ENCODE measurements at regions not wholly inside any gene's neighbourhood (a gene's known extent, or its start where the extent isn't known, plus 50 kb on each side); places are given as distances from the start of the nearest gene placed in this dataset.

DNA sequence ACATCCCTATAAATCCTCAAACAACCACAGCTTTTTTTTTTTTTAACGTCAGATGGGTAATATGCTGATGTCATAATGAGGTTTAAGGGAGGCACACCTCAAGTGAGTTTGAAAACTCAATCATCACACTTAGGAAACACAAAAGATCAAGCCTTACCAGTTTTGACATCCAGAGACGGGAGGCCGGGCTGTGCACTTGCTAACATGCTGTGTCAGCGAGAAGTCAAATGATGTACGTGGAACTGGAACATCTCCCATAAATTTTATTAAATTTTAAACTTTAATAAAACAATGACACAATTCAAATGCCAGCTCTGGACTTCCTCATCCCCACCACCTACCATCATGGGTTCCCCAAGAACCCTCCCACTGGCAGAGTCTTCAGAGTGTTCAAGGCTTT, 117.6 kb downstream of the C5orf15 start:
- Histone ChIP-seq H4K20me1 (ENCODE audit: insufficient read depth) (no peaks in the 10 kb centered on the region), H3K27me3 (ENCODE audit: insufficient read depth, low read depth, low read length) (no peaks in the 10 kb centered on the region), H3F3A (ENCODE audit: insufficient read depth, low read length, poor library complexity, severe bottlenecking) (no peaks in the 10 kb centered on the region), H3K9ac (ENCODE audit: low read length) (no peak overlapping the region), H2AFZ (ENCODE audit: low read depth, low read length) (no peak overlapping the region), H3K79me2 (replicated peaks; ENCODE audit: insufficient read depth, low read length) (no peaks in the 10 kb centered on the region), H3K9me2 (ENCODE audit: insufficient read depth, low read length) (no peaks in the 10 kb centered on the region), H3K27ac (ENCODE audit: low read length) (no peak overlapping the region), H3K4me3 (ENCODE audit: low read length) (no peak overlapping the region), H3K9me3 (ENCODE audit: low read length) (no peaks in the 10 kb centered on the region), H3K4me2 (ENCODE audit: low read length) (no peak overlapping the region), H3K36me3 (ENCODE audit: insufficient read depth, low read length) (no peaks in the 10 kb centered on the region)
- TF ChIP-seq SMC3 (conservative IDR thresholded peaks at IDR 0.05; ENCODE audit: poor library complexity) (no peak), MXI1 (conservative IDR thresholded peaks at IDR 0.05; ENCODE audit: poor library complexity, severe bottlenecking) (no peak), POLR2AphosphoS5 (IDR thresholded peaks at IDR 0.05) (no peak), EZH2 (IDR thresholded peaks at IDR 0.05; ENCODE audit: borderline replicate concordance, insufficient read depth, low read length, poor library complexity, severe bottlenecking) (no peak), EP300 (conservative IDR thresholded peaks at IDR 0.05; ENCODE audit: poor library complexity, severe bottlenecking) (no peak), TAF1 (IDR thresholded peaks at IDR 0.05; ENCODE audit: low read depth) (no peak), RAD21 (conservative IDR thresholded peaks at IDR 0.05) (no peak)
- TF ChIP-seq, protein P1, sequence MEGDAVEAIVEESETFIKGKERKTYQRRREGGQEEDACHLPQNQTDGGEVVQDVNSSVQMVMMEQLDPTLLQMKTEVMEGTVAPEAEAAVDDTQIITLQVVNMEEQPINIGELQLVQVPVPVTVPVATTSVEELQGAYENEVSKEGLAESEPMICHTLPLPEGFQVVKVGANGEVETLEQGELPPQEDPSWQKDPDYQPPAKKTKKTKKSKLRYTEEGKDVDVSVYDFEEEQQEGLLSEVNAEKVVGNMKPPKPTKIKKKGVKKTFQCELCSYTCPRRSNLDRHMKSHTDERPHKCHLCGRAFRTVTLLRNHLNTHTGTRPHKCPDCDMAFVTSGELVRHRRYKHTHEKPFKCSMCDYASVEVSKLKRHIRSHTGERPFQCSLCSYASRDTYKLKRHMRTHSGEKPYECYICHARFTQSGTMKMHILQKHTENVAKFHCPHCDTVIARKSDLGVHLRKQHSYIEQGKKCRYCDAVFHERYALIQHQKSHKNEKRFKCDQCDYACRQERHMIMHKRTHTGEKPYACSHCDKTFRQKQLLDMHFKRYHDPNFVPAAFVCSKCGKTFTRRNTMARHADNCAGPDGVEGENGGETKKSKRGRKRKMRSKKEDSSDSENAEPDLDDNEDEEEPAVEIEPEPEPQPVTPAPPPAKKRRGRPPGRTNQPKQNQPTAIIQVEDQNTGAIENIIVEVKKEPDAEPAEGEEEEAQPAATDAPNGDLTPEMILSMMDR (IDR thresholded peaks at IDR 0.05; ENCODE audit: poor library complexity, severe bottlenecking) = no peak
- TF ChIP-seq, protein P2, sequence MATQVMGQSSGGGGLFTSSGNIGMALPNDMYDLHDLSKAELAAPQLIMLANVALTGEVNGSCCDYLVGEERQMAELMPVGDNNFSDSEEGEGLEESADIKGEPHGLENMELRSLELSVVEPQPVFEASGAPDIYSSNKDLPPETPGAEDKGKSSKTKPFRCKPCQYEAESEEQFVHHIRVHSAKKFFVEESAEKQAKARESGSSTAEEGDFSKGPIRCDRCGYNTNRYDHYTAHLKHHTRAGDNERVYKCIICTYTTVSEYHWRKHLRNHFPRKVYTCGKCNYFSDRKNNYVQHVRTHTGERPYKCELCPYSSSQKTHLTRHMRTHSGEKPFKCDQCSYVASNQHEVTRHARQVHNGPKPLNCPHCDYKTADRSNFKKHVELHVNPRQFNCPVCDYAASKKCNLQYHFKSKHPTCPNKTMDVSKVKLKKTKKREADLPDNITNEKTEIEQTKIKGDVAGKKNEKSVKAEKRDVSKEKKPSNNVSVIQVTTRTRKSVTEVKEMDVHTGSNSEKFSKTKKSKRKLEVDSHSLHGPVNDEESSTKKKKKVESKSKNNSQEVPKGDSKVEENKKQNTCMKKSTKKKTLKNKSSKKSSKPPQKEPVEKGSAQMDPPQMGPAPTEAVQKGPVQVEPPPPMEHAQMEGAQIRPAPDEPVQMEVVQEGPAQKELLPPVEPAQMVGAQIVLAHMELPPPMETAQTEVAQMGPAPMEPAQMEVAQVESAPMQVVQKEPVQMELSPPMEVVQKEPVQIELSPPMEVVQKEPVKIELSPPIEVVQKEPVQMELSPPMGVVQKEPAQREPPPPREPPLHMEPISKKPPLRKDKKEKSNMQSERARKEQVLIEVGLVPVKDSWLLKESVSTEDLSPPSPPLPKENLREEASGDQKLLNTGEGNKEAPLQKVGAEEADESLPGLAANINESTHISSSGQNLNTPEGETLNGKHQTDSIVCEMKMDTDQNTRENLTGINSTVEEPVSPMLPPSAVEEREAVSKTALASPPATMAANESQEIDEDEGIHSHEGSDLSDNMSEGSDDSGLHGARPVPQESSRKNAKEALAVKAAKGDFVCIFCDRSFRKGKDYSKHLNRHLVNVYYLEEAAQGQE (IDR thresholded peaks at IDR 0.05; ENCODE audit: borderline replicate concordance) = no peak

DNA sequence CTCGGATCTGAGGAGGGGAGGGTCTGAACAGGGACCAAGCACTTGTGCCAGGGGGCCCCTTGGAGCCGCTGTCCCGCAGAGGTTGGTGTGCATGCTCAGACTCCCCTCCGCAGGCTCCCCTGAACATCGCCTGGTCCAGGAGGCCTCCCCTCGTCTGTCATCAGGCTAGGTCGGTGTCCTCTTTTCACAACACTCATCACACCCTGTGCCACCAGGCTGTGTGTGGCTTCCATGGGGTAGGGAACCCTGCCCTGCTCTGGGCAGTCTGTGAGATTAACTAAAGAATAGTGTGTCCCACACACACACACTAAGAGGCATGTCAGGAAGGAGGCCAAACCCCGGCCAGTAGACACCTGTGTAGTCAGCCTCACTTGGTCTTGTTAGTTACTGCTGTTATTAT, 119.3 kb downstream of the C5orf15 start:
- no peaks in the 10 kb centered on the region for H4K20me1 ChIP-seq (ENCODE audit: insufficient read depth)
- no peaks in the 10 kb centered on the region for H3F3A ChIP-seq (ENCODE audit: insufficient read depth, low read length, poor library complexity, severe bottlenecking)
- no peak overlapping the region for H2AFZ ChIP-seq (ENCODE audit: low read depth, low read length)
- no peaks in the 10 kb centered on the region for H3K9me2 ChIP-seq (ENCODE audit: insufficient read depth, low read length)
- no peak overlapping the region for H3K4me3 ChIP-seq (ENCODE audit: low read length)
- H3K9me3 ChIP-seq (ENCODE audit: low read length) = no peaks in the 10 kb centered on the region
- no peak overlapping the region for H3K4me2 ChIP-seq (ENCODE audit: low read length)
- no peak for TF ChIP-seq SMC3 (conservative IDR thresholded peaks at IDR 0.05; ENCODE audit: poor library complexity)
- no peak for TF ChIP-seq TAF1 (IDR thresholded peaks at IDR 0.05; ENCODE audit: low read depth)
- TF ChIP-seq POLR2AphosphoS5 (IDR thresholded peaks at IDR 0.05) = no peak
- no peak for TF ChIP-seq RAD21 (conservative IDR thresholded peaks at IDR 0.05)
- H3K27ac ChIP-seq (ENCODE audit: low read length) = no peak overlapping the region
- no peaks in the 10 kb centered on the region for H3K27me3 ChIP-seq (ENCODE audit: insufficient read depth, low read depth, low read length)
- no peaks in the 10 kb centered on the region for H3K79me2 ChIP-seq (replicated peaks; ENCODE audit: insufficient read depth, low read length)
- no peaks in the 10 kb centered on the region for H3K36me3 ChIP-seq (ENCODE audit: insufficient read depth, low read length)
- no peak overlapping the region for H3K9ac ChIP-seq (ENCODE audit: low read length)

Data from neural cell (in vitro differentiated cells).